HepG2 (cell line): ENCODE measurements at regions not wholly inside any gene's neighbourhood (a gene's known extent, or its start where the extent isn't known, plus 50 kb on each side); places are given as distances from the start of the nearest gene placed in this dataset.

Experiments
- CHD2 ChIP-seq: IDR thresholded peaks from 2 replicates; pipeline ENCODE4 v1.6.1; 2011; ENCODE audit warnings: low read depth, low read length, improper control_type of control experiment
- CTCF ChIP-seq: sonication (generic); formaldehyde crosslinking; IDR thresholded peaks from 2 replicates; pipeline ENCODE4 v1.5.0; 2020; ENCODE audit warnings: mild to moderate bottlenecking, missing genetic modification reagents, moderate library complexity
- ESRRA ChIP-seq: sonication (generic); formaldehyde crosslinking; IDR thresholded peaks from 2 replicates; pipeline ENCODE4 v1.5.1; 2020; ENCODE audit warnings: mild to moderate bottlenecking, low read depth, missing genetic modification reagents
- ETV5 ChIP-seq: IDR thresholded peaks from 2 replicates; pipeline ENCODE4 v1.6.1; 2018; ENCODE audit warnings: missing biosample characterization, missing genetic modification reagents, inconsistent platforms, borderline replicate concordance
- HINFP ChIP-seq: sonication (generic); formaldehyde crosslinking; IDR thresholded peaks from 2 replicates; pipeline ENCODE4 v1.4.0; 2020; ENCODE audit warnings: low read depth, mild to moderate bottlenecking, missing genetic modification reagents
- KAT8 ChIP-seq: IDR thresholded peaks from 2 replicates; pipeline ENCODE4 v1.6.1; 2016; ENCODE audit warnings: missing genetic modification reagents, missing compliant biosample characterization
- NCOA1 ChIP-seq: sonication (generic); formaldehyde crosslinking; IDR thresholded peaks from 2 replicates; pipeline ENCODE4 v1.9.0; 2021; ENCODE audit warnings: missing genetic modification reagents
- NR1H2 ChIP-seq: sonication (generic); formaldehyde crosslinking; IDR thresholded peaks from 2 replicates; pipeline ENCODE4 v1.8.1; 2022; ENCODE audit warnings: low read depth, missing genetic modification reagents, borderline replicate concordance
- PBX3 ChIP-seq: sonication (generic); formaldehyde crosslinking; IDR thresholded peaks from 2 replicates; pipeline ENCODE4 v1.8.1; 2023; ENCODE audit warnings: missing genetic modification reagents, inconsistent platforms, borderline replicate concordance
- TAF1 ChIP-seq: sonication (generic); formaldehyde crosslinking; IDR thresholded peaks from 2 replicates; pipeline ENCODE4 v1.4.0; 2020; ENCODE audit warnings: missing genetic modification reagents
- ZBTB43 ChIP-seq: sonication (generic); formaldehyde crosslinking; conservative IDR thresholded peaks from 2 replicates; pipeline ENCODE4 v1.4.0; 2020; ENCODE audit warnings: missing genetic modification reagents
- ZSCAN29 ChIP-seq: sonication (generic); formaldehyde crosslinking; conservative IDR thresholded peaks from 2 replicates; pipeline ENCODE4 v1.4.0; 2020; ENCODE audit warnings: mild to moderate bottlenecking, missing genetic modification reagents

GRCh38 chr7:46810986-46811385, 770.9 kb downstream of the TNS3 start:
- no peak for TF ChIP-seq ESRRA (CRISPR knock-in tag)
- TF ChIP-seq CHD2, result no peak
- no peak for TF ChIP-seq CTCF (CRISPR knock-in tag)
- no peak for TF ChIP-seq HINFP (CRISPR knock-in tag)
- no peak for TF ChIP-seq ZSCAN29
- no peak for TF ChIP-seq PBX3 (CRISPR knock-in tag)
- no peak for TF ChIP-seq TAF1
- no peak for TF ChIP-seq ZBTB43 (CRISPR knock-in tag)
- TF ChIP-seq NCOA1 (CRISPR knock-in tag), result no peak
- no peak for TF ChIP-seq ETV5 (CRISPR knock-in tag)
- no peak for TF ChIP-seq NR1H2 (CRISPR knock-in tag)
- TF ChIP-seq KAT8 (CRISPR knock-in tag), result no peak
